GM21423 (cell line): ENCODE measurements at regions not wholly inside any gene's neighbourhood (a gene's known extent, or its start where the extent isn't known, plus 50 kb on each side); places are given as distances from the start of the nearest gene placed in this dataset.

Experiments
- ATAC-seq: cut with Tn5 transposase; IDR thresholded peaks from one replicate; pipeline ENCODE4 v1.9.1; 2021; ENCODE audit warnings: mild to moderate bottlenecking, moderate library complexity; ENCODE audit not compliant: unreplicated experiment

DNA sequence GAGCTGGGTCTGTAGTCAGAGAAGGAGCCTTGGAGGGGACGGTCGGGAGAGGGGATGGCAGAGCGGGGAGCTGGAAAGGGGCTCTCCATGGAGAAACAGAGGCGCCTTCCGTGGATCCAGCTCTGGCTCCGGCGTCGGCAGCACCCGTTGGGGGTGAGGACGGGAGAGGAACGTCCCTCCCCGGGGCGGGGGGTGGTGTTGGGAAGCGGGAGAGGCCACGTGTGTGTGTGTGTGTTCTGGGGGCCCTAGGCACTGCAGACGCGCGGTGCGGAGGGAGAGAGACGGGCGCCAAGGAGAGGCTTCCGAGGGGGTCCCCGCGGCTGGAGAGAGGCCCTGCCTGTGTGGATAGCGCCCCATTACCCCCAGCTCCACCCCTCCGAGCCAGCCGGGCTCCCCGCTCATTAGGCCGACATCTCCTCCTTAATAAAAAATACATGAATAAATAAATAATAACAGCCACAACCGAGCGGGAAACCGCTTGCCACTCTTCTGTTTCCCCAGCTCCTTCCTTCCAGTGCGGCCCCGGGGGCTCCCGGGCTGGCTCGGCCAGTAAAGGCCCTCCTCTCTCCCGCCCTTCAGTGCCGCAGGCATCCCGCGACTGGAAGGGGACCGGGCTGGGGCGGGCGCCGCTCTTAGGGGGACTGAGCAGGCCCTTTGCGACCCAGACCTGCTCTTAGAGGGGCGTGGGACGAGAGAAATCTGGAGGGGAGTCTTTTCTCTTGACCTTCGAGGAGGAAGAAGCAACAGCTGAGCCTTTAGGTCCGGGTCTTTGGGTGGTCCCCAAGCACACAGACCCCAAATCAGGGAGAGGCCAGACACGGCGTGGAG lies 71.3 kb upstream of the ARAP3 start:
- ATAC-seq: no peak

DNA sequence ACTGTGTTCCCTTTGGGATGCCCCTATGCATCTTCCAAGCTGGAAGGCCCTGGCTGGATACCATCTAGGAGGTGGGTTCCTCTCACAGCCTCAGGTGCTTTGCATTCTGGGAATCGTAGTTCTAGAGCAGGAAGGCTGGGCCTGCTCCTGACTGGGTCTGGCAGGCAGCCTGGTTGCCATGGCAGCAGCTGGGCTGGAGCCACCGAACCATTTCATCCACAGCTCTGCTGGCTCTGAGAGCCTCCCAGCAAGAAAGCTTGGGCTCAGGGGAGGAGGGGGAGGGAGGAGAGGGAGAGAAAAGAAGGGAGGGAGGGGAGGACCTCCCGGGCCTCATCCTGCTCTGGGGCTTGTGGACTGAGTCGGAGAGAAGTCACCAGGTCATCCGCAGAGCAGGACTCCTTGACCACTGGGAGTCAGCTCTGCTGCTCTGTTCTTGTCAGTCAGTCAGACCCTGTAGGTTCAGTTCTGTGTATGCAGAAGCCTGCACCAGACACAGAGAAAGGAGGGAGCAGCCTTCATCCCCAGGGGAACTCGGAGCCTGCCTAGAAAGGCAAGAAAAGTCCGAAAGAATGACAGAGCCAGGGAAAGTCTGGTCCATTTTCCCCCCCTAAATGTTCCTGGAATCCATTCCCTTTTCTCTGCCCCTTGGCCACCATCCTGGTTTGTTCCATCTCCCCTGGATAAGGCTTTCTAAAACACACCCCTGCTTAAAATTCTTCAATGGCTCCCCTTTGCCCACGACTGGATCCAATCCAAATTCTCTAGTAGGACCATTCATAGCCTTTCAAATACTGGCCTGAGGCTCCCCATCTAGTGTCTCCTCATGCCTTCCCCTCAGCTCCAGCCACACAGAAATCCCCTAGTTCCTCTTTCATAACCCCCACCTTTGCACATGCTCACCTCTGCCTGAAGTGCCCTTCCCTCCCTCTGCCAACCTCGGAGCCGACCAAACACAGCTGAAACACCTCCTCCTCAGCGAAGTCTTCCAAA lies 65.4 kb upstream of the ARAP3 start:
- peak; percentile 63 for ATAC-seq

DNA sequence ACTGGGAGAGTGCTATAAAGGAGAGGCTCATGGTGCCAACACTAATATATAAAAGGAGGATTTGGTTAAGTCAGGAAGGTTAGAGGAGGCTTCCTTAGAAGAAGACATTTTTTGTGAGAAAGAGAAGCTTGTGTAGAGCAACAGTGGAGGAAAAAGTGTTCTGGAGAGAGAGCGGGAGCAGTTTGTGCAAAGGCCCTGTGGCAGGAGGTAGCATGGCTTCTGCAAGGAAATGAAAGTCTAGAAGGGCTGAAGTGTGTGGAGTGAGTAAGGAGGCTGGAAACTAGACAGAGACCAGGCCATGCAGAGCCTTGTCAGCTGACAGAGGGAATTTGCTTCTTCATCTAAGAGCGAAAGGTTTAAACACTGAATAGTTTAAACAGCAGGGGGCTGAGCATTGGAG lies 64.4 kb upstream of the ARAP3 start:
- ATAC-seq: no peak

DNA sequence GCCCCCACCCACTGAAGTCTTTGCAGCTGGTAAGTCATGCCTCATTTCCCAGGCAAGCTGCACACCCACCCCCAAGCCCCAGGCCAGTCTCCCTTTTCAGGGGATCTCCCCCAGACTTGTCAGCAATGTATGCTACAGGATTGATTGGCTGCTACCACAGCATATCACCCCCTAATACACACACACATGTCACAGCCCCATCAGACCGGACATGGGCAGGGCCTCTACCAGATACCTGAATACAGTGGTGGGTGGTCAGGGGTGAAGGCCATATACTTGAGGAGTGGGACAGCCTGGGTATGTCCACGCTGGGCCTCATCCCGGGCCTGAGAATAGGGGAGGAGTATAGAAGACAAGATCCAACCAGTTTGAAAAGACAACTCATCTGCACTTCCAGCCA lies 63.4 kb upstream of the ARAP3 start:
- no peak for ATAC-seq

DNA sequence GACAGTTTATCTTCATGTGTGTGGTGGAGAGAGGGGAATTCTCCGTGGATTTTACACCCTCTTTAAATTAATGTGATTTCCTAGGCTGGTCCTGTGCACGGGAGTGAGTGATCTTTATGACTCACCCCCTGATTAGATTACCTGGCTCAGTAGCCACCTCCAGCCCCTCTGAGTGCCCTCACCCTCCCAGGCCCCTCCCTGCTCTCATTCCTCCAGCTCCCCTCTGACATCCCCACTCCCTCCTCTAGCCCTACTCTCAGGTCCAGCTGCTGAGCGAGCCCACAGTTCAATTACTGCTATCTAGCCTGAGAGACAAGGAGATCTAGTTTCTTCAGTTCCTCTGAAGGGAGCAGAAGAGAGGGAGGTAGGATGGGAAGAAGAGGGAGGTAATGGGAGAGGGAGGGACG lies 61.8 kb upstream of the ARAP3 start:
- ATAC-seq: no peak

DNA sequence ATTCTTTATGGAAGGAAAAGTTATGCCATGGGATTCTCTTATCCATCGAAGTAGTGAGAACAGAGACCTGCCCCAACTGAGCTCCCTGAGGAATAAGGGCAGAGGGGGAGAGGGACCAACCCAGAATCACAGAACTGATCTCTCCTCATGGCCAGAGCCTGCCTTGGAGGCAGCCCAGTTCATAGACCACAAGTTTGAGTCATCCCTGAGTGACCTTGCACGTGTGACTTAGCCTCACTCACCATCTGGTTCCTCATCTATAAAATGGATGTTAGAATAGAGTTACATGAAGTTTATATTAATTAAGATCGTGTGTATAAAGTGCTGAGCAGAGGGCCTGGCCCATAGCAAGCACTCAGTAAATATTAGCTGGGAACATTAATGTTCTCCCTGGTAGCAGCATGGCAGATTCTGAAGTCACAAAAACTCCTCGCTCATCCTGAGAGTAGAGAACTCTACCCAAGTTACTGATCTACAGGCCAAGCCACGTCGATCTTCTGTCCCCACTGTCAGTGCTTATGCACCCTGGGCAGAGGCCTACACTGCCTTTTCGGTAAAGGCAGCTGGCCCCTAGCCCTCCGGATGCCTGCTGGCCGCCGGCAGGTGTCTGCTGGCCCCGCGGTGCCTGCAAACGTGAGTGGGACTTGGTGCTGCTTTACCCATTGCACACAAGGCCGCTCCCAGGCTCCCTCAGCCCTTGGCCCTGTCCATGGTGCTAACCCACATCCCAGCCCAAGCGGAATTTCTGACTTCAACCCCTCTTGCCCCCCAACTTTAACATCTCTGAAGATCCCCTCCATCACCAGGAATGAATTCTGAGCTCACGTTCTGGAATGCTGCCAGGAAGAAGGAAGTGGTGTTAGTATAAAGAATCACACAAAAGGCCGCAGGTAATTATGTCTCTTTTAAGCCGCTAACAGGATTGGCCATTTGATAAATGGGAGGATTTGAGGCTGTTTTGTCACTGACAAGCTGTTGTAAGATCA lies 61.1 kb upstream of the ARAP3 start:
- ATAC-seq: no peak

DNA sequence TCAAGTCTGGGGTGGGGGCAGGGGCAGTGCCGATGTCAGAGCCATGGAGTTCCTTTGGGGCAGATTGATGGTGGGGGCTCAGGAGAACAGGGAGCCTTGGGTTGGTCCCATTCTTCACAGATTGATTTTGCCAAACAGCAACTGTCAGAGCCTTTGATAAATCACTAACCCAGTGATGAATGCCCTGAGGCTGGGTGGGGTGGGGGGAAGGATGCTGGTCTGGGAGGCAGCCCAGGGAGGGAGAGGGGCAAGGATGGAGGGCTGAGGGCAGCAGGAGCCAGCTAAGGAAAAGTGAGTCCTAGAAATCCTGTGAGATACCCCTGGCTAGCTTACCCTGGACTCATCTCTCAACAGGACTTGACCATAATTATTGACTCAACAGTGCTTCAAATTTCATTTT lies 60.1 kb upstream of the ARAP3 start:
- ATAC-seq: no peak

DNA sequence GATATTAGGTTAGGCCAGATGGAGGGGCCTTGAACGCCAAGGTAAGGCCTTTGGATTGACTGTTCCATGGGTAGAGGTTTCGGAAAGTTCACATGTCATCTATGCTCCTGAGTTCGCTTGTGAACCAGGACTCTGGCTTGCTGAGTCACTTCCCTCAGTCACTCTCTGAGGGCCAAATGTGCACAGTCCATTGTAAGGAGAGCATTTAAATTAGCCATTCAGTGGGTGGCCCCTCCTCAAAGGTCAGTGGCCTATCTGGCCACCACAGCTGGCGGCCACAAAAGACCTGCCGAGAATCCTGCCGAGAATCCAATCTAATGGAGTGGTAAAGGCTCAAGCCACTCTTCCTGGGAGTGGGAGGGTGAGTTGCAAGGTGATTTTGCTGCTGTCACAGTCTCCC lies 58.9 kb upstream of the ARAP3 start:
- no peak for ATAC-seq

DNA sequence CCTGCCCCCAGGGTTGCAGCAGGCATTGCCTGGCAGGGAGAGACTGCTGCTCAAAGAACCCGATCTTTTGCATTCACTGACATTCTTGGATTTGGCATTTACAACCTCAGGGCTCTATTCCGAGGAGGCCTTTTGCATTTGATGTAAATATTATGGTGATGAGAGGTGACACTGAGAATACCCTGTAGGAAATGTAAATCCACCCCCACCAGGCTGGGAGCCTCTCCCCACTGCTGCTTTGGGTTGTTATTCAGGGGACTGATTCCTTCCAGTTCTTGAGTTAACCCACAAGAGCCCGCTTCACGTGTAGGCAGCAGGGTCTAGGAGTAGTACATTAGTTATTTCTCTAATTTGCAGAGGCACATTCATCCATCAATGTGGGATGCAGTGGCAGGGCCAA lies 55.5 kb upstream of the ARAP3 start:
- no peak for ATAC-seq

DNA sequence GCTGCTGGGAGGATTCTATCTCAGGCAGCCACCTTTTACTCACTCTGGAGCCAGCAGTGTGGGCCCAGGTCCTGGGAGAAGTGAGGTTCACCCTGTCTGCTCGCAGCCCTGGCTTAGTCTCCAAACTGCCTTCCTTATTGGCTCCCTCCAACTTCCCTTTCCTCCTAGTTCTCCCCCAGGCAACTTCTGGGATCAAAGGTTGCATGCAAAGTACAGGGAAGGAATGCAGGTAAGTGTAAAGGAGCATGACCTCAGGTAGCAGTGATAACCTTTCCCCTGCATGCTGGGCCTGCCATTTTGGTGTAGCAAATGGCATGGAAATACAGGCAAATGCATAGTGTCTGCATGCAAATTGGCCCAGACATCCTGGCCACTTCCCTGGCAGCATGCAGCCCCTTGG lies 53.8 kb upstream of the ARAP3 start:
- ATAC-seq: no peak

DNA sequence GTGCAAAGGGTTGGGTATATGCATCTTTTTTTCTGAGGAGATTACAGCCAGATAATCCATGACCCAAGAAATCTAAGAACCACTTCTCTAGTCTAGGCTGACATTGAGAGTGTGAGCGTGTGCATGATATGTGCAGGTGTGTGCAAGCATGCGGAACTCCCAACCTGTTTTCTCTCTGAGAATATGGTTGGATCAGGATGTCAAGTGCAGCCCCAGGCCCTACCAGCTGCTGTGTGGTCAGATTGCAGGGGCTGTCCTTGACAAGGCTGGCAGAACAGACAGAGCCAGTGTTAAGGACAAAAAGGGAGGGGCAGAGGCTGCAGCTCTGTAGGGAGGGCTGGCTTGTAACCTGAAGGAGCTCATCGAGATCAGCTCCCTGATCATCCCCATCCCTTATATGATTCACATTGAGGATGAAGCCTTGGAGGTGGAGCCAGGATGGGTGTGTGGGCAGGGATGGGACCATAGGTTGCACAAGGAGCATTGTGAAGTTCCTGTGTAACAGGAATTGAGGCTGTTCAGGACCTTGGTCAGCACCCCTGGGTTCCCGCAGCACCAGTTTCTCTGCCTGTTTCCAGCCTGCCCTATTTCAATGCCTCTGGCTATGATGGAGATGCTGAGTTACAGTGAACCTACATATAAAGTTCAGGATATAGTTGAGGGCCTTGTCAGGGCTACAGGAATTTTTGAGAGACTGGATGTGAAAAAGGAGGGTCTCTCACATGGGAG lies 52.6 kb upstream of the ARAP3 start:
- ATAC-seq: no peak

DNA sequence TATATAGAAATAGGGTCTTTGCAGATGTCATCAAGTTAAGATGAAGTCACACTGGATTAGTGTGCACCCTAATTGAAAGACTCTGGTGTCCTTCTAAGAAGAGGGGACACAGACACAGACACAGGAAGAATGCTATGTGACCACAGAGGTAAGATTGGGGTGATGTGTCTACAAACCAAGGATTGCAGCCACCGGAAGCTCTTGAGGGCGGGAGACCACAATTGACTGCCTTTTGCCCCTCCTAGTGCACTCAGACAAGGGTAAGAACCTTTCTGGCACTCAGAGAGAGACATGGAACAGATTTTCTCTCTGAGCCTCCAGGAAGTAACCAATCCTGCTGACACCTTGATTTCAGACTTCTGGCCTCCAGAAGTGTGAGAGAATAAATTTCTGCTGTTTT lies 51.2 kb upstream of the ARAP3 start:
- ATAC-seq: no peak

DNA sequence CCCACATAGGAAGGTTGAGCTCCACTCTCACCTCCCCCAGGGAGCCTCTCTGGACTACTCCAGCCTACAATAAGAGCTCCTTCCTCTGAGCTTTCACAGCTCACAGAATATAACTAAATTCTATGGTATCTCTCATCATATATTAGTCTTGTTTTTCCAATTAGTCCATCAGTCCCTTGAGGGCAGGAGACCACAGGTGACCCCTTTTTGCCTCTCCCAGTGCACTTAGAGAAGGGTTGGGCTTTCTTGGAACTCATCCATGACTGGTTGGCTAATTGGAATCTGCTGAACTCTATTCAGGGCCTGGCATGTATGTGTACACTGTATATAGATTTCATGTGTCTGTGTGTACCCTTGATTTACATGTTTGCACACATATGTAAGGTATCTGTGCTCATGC lies 50.4 kb upstream of the ARAP3 start:
- no peak for ATAC-seq
